IMR-90 (cell line): ENCODE measurements at regions not wholly inside any gene's neighbourhood (a gene's known extent, or its start where the extent isn't known, plus 50 kb on each side); places are given as distances from the start of the nearest gene placed in this dataset.

ENCODE experiments used
- ATAC-seq: fragments of 200-7000 bp; cut with Tn5 transposase; 2 replicates; pipeline ENCODE4 v1.9.1; 2020; ENCODE audit warnings: low read depth, mild to moderate bottlenecking, moderate library complexity
- BruUV-seq: library from RNA; stranded (reverse); fragments of 400-500 nt; replicated peaks from 2 replicates; lab custom pipeline; 2021; lab: Mats Ljungman, UMichigan
- CTCF ChIA-PET: fragments of 300-600 bp; formaldehyde crosslinking; extraction: SDS; loops from one replicate; lab custom pipeline; 2021; ENCODE audit warnings: antibody characterized with exemption; lab: Yijun Ruan, JAX
- POLR2A ChIA-PET: fragments of 300-600 bp; sonication (Branson Sonifier 250); formaldehyde crosslinking; loops from one replicate; lab custom pipeline; 2022; ENCODE audit warnings: antibody characterized with exemption; ENCODE audit not compliant: unreplicated experiment; lab: Charles Lee
- DNase-seq: peaks from one replicate; pipeline ENCODE4 v3.0.0; 2013
- H2AFZ ChIP-seq: replicated peaks from 2 replicates; pipeline ENCODE3; 2013; ENCODE audit warnings: low read length, mild to moderate bottlenecking; ENCODE audit not compliant: poor library complexity
- H2AK5ac ChIP-seq: 2 replicates; pipeline ENCODE4 v1.6.1; 2013; ENCODE audit warnings: low read depth, low read length, inconsistent platforms
- H2AK9ac ChIP-seq: replicated peaks from 2 replicates; pipeline ENCODE3; 2013; ENCODE audit warnings: mild to moderate bottlenecking, low read depth, low read length, moderate library complexity; ENCODE audit not compliant: poor library complexity
- H2BK120ac ChIP-seq: 2 replicates; pipeline ENCODE4 v1.6.1; 2013; ENCODE audit warnings: low read depth, low read length, inconsistent platforms
- H2BK15ac ChIP-seq: 3 replicates; pipeline ENCODE4 v1.6.1; 2013; ENCODE audit warnings: low read depth, low read length, inconsistent platforms
- H2BK20ac ChIP-seq: 2 replicates; pipeline ENCODE4 v1.6.1; 2013; ENCODE audit warnings: low read depth, mild to moderate bottlenecking, inconsistent platforms, low read length, moderate library complexity
- H2BK5ac ChIP-seq: 2 replicates; pipeline ENCODE4 v1.6.1; 2013; ENCODE audit warnings: mild to moderate bottlenecking, low read depth, low read length, inconsistent platforms; ENCODE audit not compliant: poor library complexity, severe bottlenecking
- H3K14ac ChIP-seq: replicated peaks from 2 replicates; pipeline ENCODE4 v1.6.1; 2013; ENCODE audit warnings: low read depth, low read length, inconsistent platforms
- H3K18ac ChIP-seq: 2 replicates; pipeline ENCODE4 v1.6.1; 2013; ENCODE audit warnings: low read depth, low read length, control low read depth
- H3K23ac ChIP-seq: 2 replicates; pipeline ENCODE4 v1.6.1; 2013; ENCODE audit warnings: low read depth, low read length, inconsistent platforms
- H3K27ac ChIP-seq: 2 replicates; pipeline ENCODE4 v1.5.1; 2013; ENCODE audit warnings: mild to moderate bottlenecking, control low read depth, low read length; ENCODE audit not compliant: insufficient read depth
- H3K27me3 ChIP-seq: 2 replicates; pipeline ENCODE4 v1.6.1; 2013; ENCODE audit warnings: low read length; ENCODE audit not compliant: control insufficient read depth, insufficient read depth
- H3K36me3 ChIP-seq: 2 replicates; pipeline ENCODE4 v1.6.1; 2013; ENCODE audit warnings: low read length, mixed read lengths; ENCODE audit not compliant: control insufficient read depth, insufficient read depth
- H3K4ac ChIP-seq: 2 replicates; pipeline ENCODE4 v1.6.1; 2013; ENCODE audit warnings: low read depth, low read length, inconsistent platforms
- H3K4me1 ChIP-seq: 2 replicates; pipeline ENCODE4 v1.6.1; 2013; ENCODE audit warnings: low read length, mixed read lengths; ENCODE audit not compliant: control insufficient read depth, insufficient read depth
- H3K4me2 ChIP-seq: 2 replicates; pipeline ENCODE4 v1.6.1; 2013; ENCODE audit warnings: low read depth, mild to moderate bottlenecking, control low read depth, low read length, moderate library complexity
- H3K4me3 ChIP-seq: 2 replicates; pipeline ENCODE4 v1.5.1; 2013; ENCODE audit warnings: low read depth, mild to moderate bottlenecking, control low read depth, low read length, moderate library complexity; ENCODE audit not compliant: insufficient read depth
- H3K56ac ChIP-seq: 2 replicates; pipeline ENCODE4 v1.6.1; 2013; ENCODE audit warnings: low read length, inconsistent platforms; ENCODE audit not compliant: insufficient read depth; ENCODE audit errors: extremely low read depth
- H3K79me1 ChIP-seq, 2 experiments: 2 replicates each; pipeline ENCODE4 v1.6.1; 2013; ENCODE audit warnings: low read length in 2 of 2, inconsistent platforms in 1 of 2, low read depth in 1 of 2
- H3K9ac ChIP-seq: 2 replicates; pipeline ENCODE4 v1.6.1; 2013; ENCODE audit warnings: low read depth, low read length, control low read depth
- H3K9me1 ChIP-seq: 2 replicates; pipeline ENCODE4 v1.6.1; 2013; ENCODE audit warnings: low read length, inconsistent platforms; ENCODE audit not compliant: insufficient read depth
- H3K9me3 ChIP-seq: 2 replicates; pipeline ENCODE4 v1.6.1; 2013; ENCODE audit warnings: low read length; ENCODE audit not compliant: control insufficient read depth, insufficient read depth
- H4K20me1 ChIP-seq: 2 replicates; pipeline ENCODE4 v1.6.1; 2013; ENCODE audit warnings: low read length, inconsistent platforms; ENCODE audit not compliant: insufficient read depth
- H4K5ac ChIP-seq: 2 replicates; pipeline ENCODE4 v1.6.1; 2013; ENCODE audit warnings: mild to moderate bottlenecking, low read depth, low read length, control low read depth
- H4K8ac ChIP-seq, 2 experiments: 2 replicates each; pipeline ENCODE4 v1.6.1; 2013; ENCODE audit warnings: low read depth in 2 of 2, low read length in 2 of 2, control low read depth in 1 of 2, inconsistent platforms in 1 of 2
- H4K91ac ChIP-seq: 2 replicates; pipeline ENCODE4 v1.6.1; 2013; ENCODE audit warnings: low read depth, low read length, inconsistent platforms; ENCODE audit not compliant: insufficient read depth
- BHLHE40 ChIP-seq: fragments of 150-350 bp; IDR thresholded peaks from 2 replicates; pipeline ENCODE4 v1.6.1; 2016; ENCODE audit warnings: mild to moderate bottlenecking, low read depth, low read length
- CEBPB ChIP-seq: IDR thresholded peaks from 2 replicates; pipeline ENCODE4 v1.6.1; 2012; ENCODE audit warnings: low read depth, low read length, improper control_type of control experiment
- CHD1 ChIP-seq: IDR thresholded peaks from 2 replicates; pipeline ENCODE4 v1.6.1; 2012; ENCODE audit warnings: low read depth, low read length, improper control_type of control experiment
- ELK1 ChIP-seq: fragments of 150-350 bp; IDR thresholded peaks from 2 replicates; pipeline ENCODE4 v1.6.1; 2016; ENCODE audit warnings: low read depth, mild to moderate bottlenecking, low read length, moderate library complexity, borderline replicate concordance
- FOS ChIP-seq: fragments of 150-350 bp; IDR thresholded peaks from 2 replicates; pipeline ENCODE4 v1.6.1; 2016; ENCODE audit warnings: low read depth, low read length
- MAZ ChIP-seq: IDR thresholded peaks from 2 replicates; pipeline ENCODE4 v1.6.1; 2012; ENCODE audit warnings: low read depth, mild to moderate bottlenecking, low read length, improper control_type of control experiment, moderate library complexity, borderline replicate concordance
- MXI1 ChIP-seq: IDR thresholded peaks from 2 replicates; pipeline ENCODE4 v1.6.1; 2012; ENCODE audit warnings: low read depth, mild to moderate bottlenecking, low read length, moderate library complexity, borderline replicate concordance
- NFE2L2 ChIP-seq: fragments of 150-350 bp; IDR thresholded peaks from 2 replicates; pipeline ENCODE4 v1.6.1; 2016; ENCODE audit warnings: low read depth, mild to moderate bottlenecking, low read length
- RCOR1 ChIP-seq: IDR thresholded peaks from 2 replicates; pipeline ENCODE4 v1.6.1; 2012; ENCODE audit warnings: mild to moderate bottlenecking, low read length, improper control_type of control experiment; ENCODE audit not compliant: insufficient replicate concordance
- RFX5 ChIP-seq: IDR thresholded peaks from 2 replicates; pipeline ENCODE4 v1.8.0; 2012; ENCODE audit warnings: low read depth, mild to moderate bottlenecking, low read length, moderate library complexity
- SMC3 ChIP-seq: fragments of 150-350 bp; IDR thresholded peaks from 2 replicates; pipeline ENCODE4 v1.6.1; 2016; ENCODE audit warnings: low read depth, mild to moderate bottlenecking, antibody characterized with exemption, low read length, moderate library complexity
- WGBS, 2 experiments: methylation state at CpG; one replicate each; pipeline versions ENCODE4 v1.1.5 to v1.1.7; 2013; ENCODE audit warnings: missing lambda C conversion rate in 2 of 2; ENCODE audit not compliant: insufficient read length in 1 of 2; ENCODE audit errors: extremely low coverage in 2 of 2; 5-methylcytosine and 5-hydroxymethylcytosine counted together
- dilution Hi-C: fragments of 300-500 bp; cut with HindIII; formaldehyde crosslinking; loops from one replicate; pipeline ENCODE4 v1.14.3; 2018; ENCODE audit warnings: low sequenced_read_pairs; ENCODE audit not compliant: unreplicated experiment
- in situ Hi-C: fragments of 300-500 bp; cut with MboI; formaldehyde crosslinking; loops from 3 replicates; pipeline ENCODE4 v1.14.3; 2019; ENCODE audit warnings: low sequenced_read_pairs, inconsistent platforms, mixed read lengths
- intact Hi-C: fragments of 100-400 bp; cut with micrococcal nuclease; formaldehyde crosslinking; loops from 2 replicates; pipeline ENCODE4 v1.10.0; 2022
- TF ChIP-seq, protein P1 (sequence below): conservative IDR thresholded peaks from 2 replicates; pipeline ENCODE4 v1.5.1; 2012; ENCODE audit warnings: mild to moderate bottlenecking, low read depth, low read length, improper control_type of control experiment

GRCh38 chr19:28333909-28334308 is 879.0 kb downstream of the UQCRFS1 start:
- Histone ChIP-seq H3K9me1 (no peaks in the 10 kb centered on the region), H3K4ac (no peak overlapping the region), H2BK15ac (no peak overlapping the region), H3K18ac (no peak overlapping the region), H2AK5ac (no peak overlapping the region), H2BK120ac (no peak overlapping the region), H3K4me3 (no peak overlapping the region), H3K14ac (no peak overlapping the region), H2AFZ (no peak overlapping the region), H3K27me3 (no peaks in the 10 kb centered on the region), H3K23ac (no peak overlapping the region), H3K56ac (no peak overlapping the region), H3K36me3 (no peaks in the 10 kb centered on the region), H2BK20ac (no peak overlapping the region), H3K27ac (no peak overlapping the region), H4K20me1 (no peaks in the 10 kb centered on the region), H4K8ac (no peak overlapping the region), H2AK9ac (no peak overlapping the region), H3K79me1 (no peaks in the 10 kb centered on the region), H4K5ac (no peak overlapping the region), H3K9me3 (peaks cover 26% of the 10 kb centered on the region), H3K9ac (no peak overlapping the region), H3K4me2 (no peak overlapping the region), H3K4me1 (no peaks in the 10 kb centered on the region), H2BK5ac (no peak overlapping the region), H4K91ac (no peak overlapping the region)
- ChIA-PET CTCF (no interaction called here), POLR2A (interaction anchor here (0.6 kb wide), 1 partner anchor 100 kb away, joined by 3 read pairs; no protein-coding TSS in a partner anchor)
- TF ChIP-seq MXI1 (no peak), BHLHE40 (no peak), RFX5 (no peak), CEBPB (no peak), ELK1 (no peak), NFE2L2 (no peak), FOS (no peak), CHD1 (no peak), RCOR1 (no peak), MAZ (no peak), SMC3 (no peak)
- TF ChIP-seq, protein P1, sequence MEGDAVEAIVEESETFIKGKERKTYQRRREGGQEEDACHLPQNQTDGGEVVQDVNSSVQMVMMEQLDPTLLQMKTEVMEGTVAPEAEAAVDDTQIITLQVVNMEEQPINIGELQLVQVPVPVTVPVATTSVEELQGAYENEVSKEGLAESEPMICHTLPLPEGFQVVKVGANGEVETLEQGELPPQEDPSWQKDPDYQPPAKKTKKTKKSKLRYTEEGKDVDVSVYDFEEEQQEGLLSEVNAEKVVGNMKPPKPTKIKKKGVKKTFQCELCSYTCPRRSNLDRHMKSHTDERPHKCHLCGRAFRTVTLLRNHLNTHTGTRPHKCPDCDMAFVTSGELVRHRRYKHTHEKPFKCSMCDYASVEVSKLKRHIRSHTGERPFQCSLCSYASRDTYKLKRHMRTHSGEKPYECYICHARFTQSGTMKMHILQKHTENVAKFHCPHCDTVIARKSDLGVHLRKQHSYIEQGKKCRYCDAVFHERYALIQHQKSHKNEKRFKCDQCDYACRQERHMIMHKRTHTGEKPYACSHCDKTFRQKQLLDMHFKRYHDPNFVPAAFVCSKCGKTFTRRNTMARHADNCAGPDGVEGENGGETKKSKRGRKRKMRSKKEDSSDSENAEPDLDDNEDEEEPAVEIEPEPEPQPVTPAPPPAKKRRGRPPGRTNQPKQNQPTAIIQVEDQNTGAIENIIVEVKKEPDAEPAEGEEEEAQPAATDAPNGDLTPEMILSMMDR, result no peak
- DNase-seq (no peak), ATAC-seq (no peak)
- in situ Hi-C loops, result no loop called here
- dilution Hi-C loops, result no loop called here
- no TSS peak for BruUV-seq
- intact Hi-C loops, result no loop called here
- WGBS, 2 experiments, result no CpG with 5 or more reads among the region's 5 CpGs
